Ascending aorta (tissue), 2 donors: ENCODE measurements at regions not wholly inside any gene's neighbourhood (a gene's known extent, or its start where the extent isn't known, plus 50 kb on each side); places are given as distances from the start of the nearest gene placed in this dataset.

Source experiments
- DNase-seq, 2 donors: peaks; one replicate each; pipeline ENCODE4 v3.0.0-alpha.2; 2019; ENCODE audit warnings: low spot score in 2 of 2
- H3K27ac ChIP-seq, 2 donors: fragments of 200-600 bp; sonication (generic); one replicate each; pipeline ENCODE4 v1.5.1; 2016 to 2017; ENCODE audit warnings: mild to moderate bottlenecking in 1 of 2
- H3K27me3 ChIP-seq: fragments of 200-600 bp; sonication (generic); one replicate; pipeline ENCODE4 v1.5.1; 2017
- H3K36me3 ChIP-seq, 2 donors: fragments of 200-600 bp; sonication (generic); one replicate each; pipeline ENCODE4 v1.5.1; 2016
- H3K4me1 ChIP-seq, 2 donors: fragments of 200-600 bp; sonication (generic); one replicate each; pipeline ENCODE4 v1.5.1; 2016 to 2017; ENCODE audit warnings: mild to moderate bottlenecking in 1 of 2
- H3K4me3 ChIP-seq, 2 donors: fragments of 200-600 bp; sonication (generic); one replicate each; pipeline ENCODE4 v1.5.1; 2016 to 2017; ENCODE audit warnings: mild to moderate bottlenecking in 1 of 2
- H3K9me3 ChIP-seq, 2 donors: fragments of 200-600 bp; sonication (generic); one replicate each; pipeline ENCODE4 v1.5.1; 2016
- intact Hi-C: fragments of 100-400 bp; cut with DNase I; formaldehyde crosslinking; loops from one replicate; pipeline ENCODE4 v1.15.1; 2023
- TF ChIP-seq, protein P1 (sequence below), 3 experiments: fragments of 200-600 bp in 2 of 3; fragments of 450-650 bp in 1 of 3; sonication (generic) in 2 of 3; IDR thresholded peaks; one replicate each; pipeline ENCODE4 v1.5.1; 2016 to 2019; ENCODE audit warnings: antibody characterized with exemption in 3 of 3, mild to moderate bottlenecking in 1 of 3, moderate library complexity in 1 of 3

DNA sequence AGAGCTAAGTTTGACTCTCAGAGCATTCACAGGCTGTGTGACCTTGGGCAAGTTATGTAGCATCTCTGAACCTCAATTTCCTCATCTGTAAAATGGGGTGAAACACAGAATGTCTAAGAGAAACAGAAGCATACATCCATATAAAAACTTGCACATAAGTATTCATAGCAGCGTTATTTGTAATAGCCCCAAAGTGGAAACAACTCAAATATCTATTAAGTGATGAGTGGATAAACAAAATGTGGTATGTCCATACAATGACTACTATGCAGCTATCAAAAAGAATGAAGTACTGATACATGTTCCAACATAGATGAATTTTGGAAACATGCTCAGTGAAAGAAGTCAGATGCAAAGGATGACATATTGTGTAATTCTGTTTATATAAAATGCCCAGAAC is 201.8 kb upstream of the KBTBD8 start:
- intact Hi-C loops: no loop called here
- Histone ChIP-seq H3K4me1 (no peaks in the 10 kb centered on the region), H3K27ac (no peak overlapping the region), H3K9me3 (no peaks in the 10 kb centered on the region), H3K4me3 (no peak overlapping the region), H3K36me3 (no peaks in the 10 kb centered on the region), H3K27me3 (no peaks in the 10 kb centered on the region)
- TF ChIP-seq, protein P1, sequence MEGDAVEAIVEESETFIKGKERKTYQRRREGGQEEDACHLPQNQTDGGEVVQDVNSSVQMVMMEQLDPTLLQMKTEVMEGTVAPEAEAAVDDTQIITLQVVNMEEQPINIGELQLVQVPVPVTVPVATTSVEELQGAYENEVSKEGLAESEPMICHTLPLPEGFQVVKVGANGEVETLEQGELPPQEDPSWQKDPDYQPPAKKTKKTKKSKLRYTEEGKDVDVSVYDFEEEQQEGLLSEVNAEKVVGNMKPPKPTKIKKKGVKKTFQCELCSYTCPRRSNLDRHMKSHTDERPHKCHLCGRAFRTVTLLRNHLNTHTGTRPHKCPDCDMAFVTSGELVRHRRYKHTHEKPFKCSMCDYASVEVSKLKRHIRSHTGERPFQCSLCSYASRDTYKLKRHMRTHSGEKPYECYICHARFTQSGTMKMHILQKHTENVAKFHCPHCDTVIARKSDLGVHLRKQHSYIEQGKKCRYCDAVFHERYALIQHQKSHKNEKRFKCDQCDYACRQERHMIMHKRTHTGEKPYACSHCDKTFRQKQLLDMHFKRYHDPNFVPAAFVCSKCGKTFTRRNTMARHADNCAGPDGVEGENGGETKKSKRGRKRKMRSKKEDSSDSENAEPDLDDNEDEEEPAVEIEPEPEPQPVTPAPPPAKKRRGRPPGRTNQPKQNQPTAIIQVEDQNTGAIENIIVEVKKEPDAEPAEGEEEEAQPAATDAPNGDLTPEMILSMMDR (IDR thresholded peaks at IDR 0.05): no peak
- DNase-seq: no peak

DNA sequence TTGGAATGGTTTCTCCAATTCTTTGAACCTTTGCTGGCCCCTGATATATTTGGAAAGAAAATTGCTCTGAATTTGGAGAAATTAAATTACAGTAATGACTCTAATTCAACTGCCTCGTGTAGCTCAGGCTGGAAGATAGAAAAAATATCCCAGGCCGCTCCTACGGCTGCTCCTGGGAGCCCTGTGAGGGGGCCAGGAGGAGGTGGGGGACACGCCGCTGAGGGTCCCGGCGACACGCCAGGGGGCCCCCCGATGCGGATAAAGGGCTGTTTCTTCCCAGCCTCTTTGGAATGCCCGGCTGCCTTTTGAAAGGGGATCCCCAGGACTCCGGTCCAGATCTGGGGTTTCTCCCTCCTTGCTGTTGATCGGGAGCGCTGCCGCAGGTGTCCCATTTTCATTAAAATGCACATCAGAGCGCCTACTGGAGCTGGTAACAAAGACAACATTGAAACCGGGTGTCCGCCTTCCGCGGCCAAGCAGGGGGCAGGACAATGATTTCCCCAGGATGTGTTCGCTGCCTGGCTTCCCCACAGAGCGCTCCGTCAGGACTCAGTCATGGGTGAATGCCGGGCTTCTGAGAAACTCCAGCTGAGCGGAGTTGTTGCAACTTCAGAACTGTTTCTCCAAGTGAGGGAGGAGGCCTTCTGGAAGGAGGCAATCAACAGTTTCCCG is 200.1 kb upstream of the KBTBD8 start:
- Histone ChIP-seq H3K4me1 (no peaks in the 10 kb centered on the region), H3K27ac (no peak overlapping the region), H3K4me3 (no peak overlapping the region), H3K36me3 (no peaks in the 10 kb centered on the region), H3K27me3 (no peaks in the 10 kb centered on the region), H3K9me3 (no peaks in the 10 kb centered on the region)
- TF ChIP-seq, protein P1 (IDR thresholded peaks at IDR 0.05): no peak
- intact Hi-C loops: no loop called here
- DNase-seq: no peak

DNA sequence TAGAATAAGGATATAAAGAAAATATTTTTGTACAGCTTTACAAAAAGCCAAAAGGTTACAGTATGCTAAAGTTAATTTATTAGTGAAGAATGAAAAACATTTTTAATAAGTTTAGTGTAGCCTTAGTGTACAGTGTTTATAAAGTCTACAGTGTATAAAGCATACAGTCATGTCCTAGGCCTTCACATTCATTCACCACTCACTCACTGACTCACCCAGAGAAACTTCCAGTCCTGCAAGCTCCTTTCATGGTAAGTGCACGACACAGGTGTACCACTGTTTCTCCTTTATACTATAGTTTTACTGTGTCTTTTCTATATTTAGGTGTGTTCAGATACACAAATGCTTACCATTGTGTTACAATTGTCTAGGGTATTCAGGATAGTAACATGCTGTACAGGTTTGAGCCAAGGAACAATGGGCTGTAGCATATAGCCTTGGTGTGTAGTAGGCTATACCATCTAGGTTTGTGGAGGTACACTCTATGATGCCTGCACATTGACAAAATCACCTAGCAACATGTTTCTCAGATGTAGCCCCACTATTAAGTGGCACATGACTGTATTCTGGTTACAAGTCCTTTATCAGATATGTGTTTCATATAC is 197.1 kb upstream of the KBTBD8 start:
- H3K27ac ChIP-seq: no peak overlapping the region
- H3K27me3 ChIP-seq: no peaks in the 10 kb centered on the region
- DNase-seq: no peak
- TF ChIP-seq, protein P1 (IDR thresholded peaks at IDR 0.05): no peak
- H3K9me3 ChIP-seq: no peaks in the 10 kb centered on the region
- H3K4me1 ChIP-seq: no peaks in the 10 kb centered on the region
- H3K36me3 ChIP-seq: no peaks in the 10 kb centered on the region
- intact Hi-C loops: no loop called here
- no peak overlapping the region for H3K4me3 ChIP-seq

DNA sequence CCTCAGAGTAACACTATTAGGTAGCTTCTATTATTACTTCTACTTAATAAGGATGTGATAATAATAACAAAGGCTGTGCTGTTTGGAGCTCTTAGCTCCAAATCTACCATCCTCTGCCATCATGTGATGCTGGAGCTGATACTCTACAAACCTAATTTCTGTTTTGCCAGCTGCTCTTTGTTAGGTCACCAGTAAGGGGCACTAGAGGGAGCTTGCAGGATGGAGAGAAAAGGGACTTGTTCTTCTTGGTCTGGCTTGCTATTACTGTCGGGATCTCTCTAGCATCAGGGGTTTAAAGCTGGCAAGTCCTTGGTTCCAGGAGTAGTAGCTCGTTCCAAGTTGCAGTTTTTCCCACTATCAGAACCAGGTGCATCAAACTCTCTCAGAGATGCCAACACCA is 194.9 kb upstream of the KBTBD8 start:
- DNase-seq: no peak
- H3K4me1 ChIP-seq: no peaks in the 10 kb centered on the region
- H3K9me3 ChIP-seq: no peaks in the 10 kb centered on the region
- intact Hi-C loops: no loop called here
- H3K4me3 ChIP-seq: no peak overlapping the region
- TF ChIP-seq, protein P1 (IDR thresholded peaks at IDR 0.05): no peak
- H3K27ac ChIP-seq: no peak overlapping the region
- no peaks in the 10 kb centered on the region for H3K27me3 ChIP-seq
- no peaks in the 10 kb centered on the region for H3K36me3 ChIP-seq

DNA sequence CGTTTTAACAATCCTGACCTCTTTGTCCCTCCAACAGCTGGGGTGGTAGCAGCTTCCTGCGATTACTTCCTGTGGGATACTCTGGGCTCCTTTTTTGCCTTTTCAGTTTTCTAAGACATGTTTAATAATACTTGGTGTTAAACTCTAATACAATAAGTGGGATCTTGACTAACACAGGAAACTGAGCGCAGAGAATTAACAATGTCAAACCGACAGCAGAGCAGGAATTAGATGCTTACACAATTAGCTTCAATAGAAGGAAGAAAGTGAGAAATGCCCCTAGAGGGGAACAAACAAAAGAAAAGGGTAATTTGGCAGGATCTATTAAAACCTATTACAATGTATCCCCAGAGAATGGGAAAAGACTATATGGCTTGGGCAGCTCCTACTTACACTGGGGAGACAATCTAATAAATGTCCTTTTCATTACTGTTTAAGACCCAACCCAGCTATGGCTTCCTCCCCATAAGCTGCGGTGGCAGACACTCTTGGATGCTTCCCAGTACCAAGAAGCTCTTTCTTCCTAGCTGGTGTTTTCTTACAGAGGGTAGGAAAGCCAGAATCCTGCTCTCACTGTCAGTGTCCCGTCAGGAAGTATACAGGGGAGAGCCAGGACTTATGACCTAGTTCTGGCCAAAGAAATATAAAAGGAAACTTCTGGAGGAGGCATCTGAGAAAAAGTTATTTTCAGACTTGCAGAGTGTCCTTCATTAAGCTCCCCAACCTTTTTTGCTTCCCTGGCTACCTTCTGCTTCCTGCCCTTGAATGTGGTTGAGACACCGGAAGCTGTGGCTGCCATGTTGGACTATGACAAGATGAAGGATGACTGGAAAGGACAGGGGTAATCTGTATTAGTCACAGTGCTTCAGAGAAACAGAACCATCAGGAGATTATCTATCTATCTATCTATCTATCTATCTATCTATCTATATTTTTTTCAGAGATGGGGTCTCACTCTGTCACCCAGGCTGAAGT is 194.1 kb upstream of the KBTBD8 start:
- no peak overlapping the region for H3K27ac ChIP-seq
- TF ChIP-seq, protein P1 (IDR thresholded peaks at IDR 0.05): no peak
- intact Hi-C loops: no loop called here
- H3K4me1 ChIP-seq: no peaks in the 10 kb centered on the region
- H3K9me3 ChIP-seq: no peaks in the 10 kb centered on the region
- H3K36me3 ChIP-seq: no peaks in the 10 kb centered on the region
- DNase-seq: no peak
- H3K27me3 ChIP-seq: no peaks in the 10 kb centered on the region
- no peak overlapping the region for H3K4me3 ChIP-seq
